Coronary artery (tissue), 2 donors: ENCODE measurements at regions not wholly inside any gene's neighbourhood (a gene's known extent, or its start where the extent isn't known, plus 50 kb on each side); places are given as distances from the start of the nearest gene placed in this dataset.

Experiments
- DNase-seq: peaks from one replicate; pipeline ENCODE4 v3.0.0-alpha.2; 2017; ENCODE audit warnings: low spot score
- H3K27ac ChIP-seq, 2 donors: fragments of 200-600 bp; sonication (generic); one replicate each; pipeline ENCODE4 v1.5.1; 2016 to 2019
- H3K4me3 ChIP-seq: fragments of 200-600 bp; sonication (generic); 2 replicates; pipeline ENCODE4 v1.5.1; 2016; ENCODE audit warnings: mild to moderate bottlenecking, moderate library complexity
- CTCF ChIP-seq: fragments of 200-600 bp; sonication (generic); IDR thresholded peaks from one replicate; pipeline ENCODE4 v1.5.1; 2019; ENCODE audit warnings: antibody characterized with exemption

- Histone ChIP-seq H3K27ac (no peak overlapping the region), H3K4me3 (no peak overlapping the region)
- DNase-seq = no peak
- no peak for TF ChIP-seq CTCF
These were observed 473.1 kb downstream of the NXPH1 start for GRCh38 chr7:8906396-8907075.

- DNase-seq = no peak
- TF ChIP-seq CTCF = no peak
- H3K27ac ChIP-seq = no peak overlapping the region
- H3K4me3 ChIP-seq = no peak overlapping the region
These were observed 475.5 kb downstream of the NXPH1 start for GRCh38 chr7:8908889-8909288.

- no peak for DNase-seq
- Histone ChIP-seq H3K4me3 (no peak overlapping the region), H3K27ac (no peak overlapping the region)
- no peak for TF ChIP-seq CTCF
These were observed 480.3 kb downstream of the NXPH1 start for GRCh38 chr7:8913682-8914081.

GRCh38 chr7:8921807-8922206, 488.4 kb downstream of the NXPH1 start:
- TF ChIP-seq CTCF = no peak
- no peak overlapping the region for H3K27ac ChIP-seq
- DNase-seq = no peak
- H3K4me3 ChIP-seq = no peak overlapping the region

- Histone ChIP-seq H3K4me3 (no peak overlapping the region), H3K27ac (no peak overlapping the region)
- DNase-seq = no peak
- no peak for TF ChIP-seq CTCF
These were observed 489.3 kb downstream of the NXPH1 start for GRCh38 chr7:8922726-8923125.

GRCh38 chr7:8923164-8923806, 489.9 kb downstream of the NXPH1 start:
- DNase-seq = no peak
- no peak overlapping the region for H3K4me3 ChIP-seq
- TF ChIP-seq CTCF = no peak
- no peak overlapping the region for H3K27ac ChIP-seq
